Erythroblast (primary cell): ENCODE measurements at regions not wholly inside any gene's neighbourhood (a gene's known extent, or its start where the extent isn't known, plus 50 kb on each side); places are given as distances from the start of the nearest gene placed in this dataset.

ENCODE experiments used
- DNase-seq, 2 experiments: peaks; one replicate each; lab custom pipeline; 2025; lab: John Stamatoyannopoulos, UW
- GATA1 ChIP-seq: IDR thresholded peaks from 2 replicates; pipeline ENCODE4 v1.6.1; 2011; ENCODE audit warnings: low read depth, mild to moderate bottlenecking, control low read depth, low read length, moderate library complexity
- POLR2A ChIP-seq: IDR thresholded peaks from 2 replicates; pipeline ENCODE4 v1.6.1; 2011; ENCODE audit warnings: mild to moderate bottlenecking, low read length

- DNase-seq: no peak
- no peak for TF ChIP-seq POLR2A
- no peak for TF ChIP-seq GATA1
Measured at GRCh38 chr2:156088587-156088986, 243.9 kb downstream of the NR4A2 start.

GRCh38 chr2:156087875-156088274 lies 244.6 kb downstream of the NR4A2 start:
- TF ChIP-seq GATA1: no peak
- no peak for DNase-seq

GRCh38 chr2:156083763-156084493 lies 248.6 kb downstream of the NR4A2 start:
- DNase-seq: no peak
- no peak for TF ChIP-seq POLR2A
- TF ChIP-seq GATA1: no peak

- TF ChIP-seq GATA1: no peak
- TF ChIP-seq POLR2A: no peak
Measured at GRCh38 chr2:156079845-156080244, 252.7 kb downstream of the NR4A2 start.

GRCh38 chr2:156077041-156077742 lies 255.3 kb downstream of the NR4A2 start:
- DNase-seq: no peak
- TF ChIP-seq GATA1 (no peak), POLR2A (no peak)

More at GRCh38 chr2:156079845-156080244, 252.7 kb downstream of the NR4A2 start:
- DNase-seq: no peak

GRCh38 chr2:156065912-156066311 lies 266.6 kb downstream of the NR4A2 start:
- TF ChIP-seq GATA1 (no peak), POLR2A (no peak)
- peak; percentile 5 to 34 for DNase-seq

- no peak for DNase-seq
- no peak for TF ChIP-seq POLR2A
Measured at GRCh38 chr2:156064540-156064939, 268.0 kb downstream of the NR4A2 start.

GRCh38 chr2:156057647-156058046 lies 274.9 kb downstream of the NR4A2 start:
- TF ChIP-seq GATA1: no peak
- no peak for TF ChIP-seq POLR2A
- no peak for DNase-seq

- DNase-seq: no peak
- no peak for TF ChIP-seq POLR2A
Measured at GRCh38 chr2:156054983-156055382, 277.5 kb downstream of the NR4A2 start.

GRCh38 chr2:156046900-156047299 lies 285.6 kb downstream of the NR4A2 start:
- no peak for DNase-seq
- no peak for TF ChIP-seq POLR2A
- no peak for TF ChIP-seq GATA1

DNA sequence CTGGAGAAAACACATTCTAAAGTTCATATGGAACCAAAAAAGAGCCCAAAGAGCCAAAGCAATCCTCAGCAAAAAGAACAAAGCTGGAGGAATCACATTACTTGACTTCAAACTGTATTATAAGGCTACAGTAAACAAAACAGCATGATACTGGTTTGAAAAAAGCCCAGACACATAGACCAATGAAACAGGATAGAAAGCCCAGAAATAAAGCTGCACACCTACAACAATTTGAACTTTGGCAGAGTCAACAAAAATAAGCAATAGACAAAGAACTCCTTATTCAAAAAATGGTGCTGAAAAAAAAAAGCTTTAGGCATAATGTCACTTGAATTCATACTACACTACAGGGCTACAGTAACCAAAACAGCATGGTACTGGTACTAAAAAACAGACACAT lies 289.6 kb downstream of the NR4A2 start:
- TF ChIP-seq POLR2A: no peak
- TF ChIP-seq GATA1: no peak
- no peak for DNase-seq

DNA sequence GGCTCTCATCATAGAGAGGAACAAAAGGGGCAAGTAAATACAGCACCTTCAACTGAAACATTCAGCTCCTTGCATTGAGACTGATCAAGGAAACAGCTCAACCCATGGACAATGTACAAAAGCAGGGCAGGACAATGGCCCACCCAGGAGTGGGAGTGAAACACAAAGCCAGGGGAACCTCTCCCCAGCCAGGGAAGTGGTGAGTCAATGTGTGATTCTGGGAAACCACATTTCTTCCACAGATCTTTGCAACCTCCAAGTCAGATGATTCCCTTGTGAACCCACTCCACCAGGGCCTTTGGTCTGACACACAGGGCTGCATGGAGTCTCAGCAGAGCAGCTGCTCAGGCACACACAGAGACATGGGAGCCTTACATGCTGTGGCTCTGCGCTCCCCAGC lies 294.5 kb downstream of the NR4A2 start:
- TF ChIP-seq GATA1: no peak
- no peak for TF ChIP-seq POLR2A
- no peak for DNase-seq

DNA sequence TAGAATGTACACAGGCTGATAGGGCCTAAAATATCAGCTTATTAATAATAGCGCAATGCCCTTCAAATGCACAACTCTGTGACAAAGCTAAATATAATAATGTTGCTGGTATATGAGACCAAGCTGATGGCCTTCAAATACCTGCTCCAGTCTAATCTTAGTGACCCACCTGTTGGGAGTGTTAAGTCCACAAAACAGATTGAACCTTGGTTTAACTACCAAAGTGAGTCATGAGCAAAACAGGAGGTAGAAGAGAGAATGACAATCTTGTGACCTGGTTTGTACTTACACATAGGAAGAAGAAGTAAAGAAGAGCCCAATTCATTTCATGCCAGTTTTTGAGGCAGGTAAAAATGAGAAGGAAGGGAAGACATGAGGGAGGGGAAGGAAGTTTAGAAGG lies 295.0 kb downstream of the NR4A2 start:
- TF ChIP-seq POLR2A: no peak
- TF ChIP-seq GATA1: no peak
- DNase-seq: no peak

DNA sequence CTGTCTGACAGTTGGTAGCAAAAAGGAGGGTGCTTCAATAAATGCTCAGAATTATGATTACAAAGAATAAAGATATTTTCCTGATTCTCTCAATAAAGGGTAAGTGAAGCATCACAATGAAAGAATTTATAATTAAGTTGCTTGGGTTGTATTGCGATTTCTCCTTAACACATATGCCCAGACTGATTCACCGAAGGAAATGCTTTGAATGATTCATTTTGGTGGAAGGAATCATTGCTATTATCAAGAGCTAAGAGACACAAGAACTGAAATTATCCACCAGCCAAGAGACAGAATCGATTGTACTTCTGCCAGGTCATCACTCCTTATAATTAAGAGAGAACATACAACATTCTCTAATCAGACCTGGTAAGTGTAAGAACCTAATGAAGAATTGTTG lies 301.4 kb downstream of the NR4A2 start:
- TF ChIP-seq POLR2A: no peak
- no peak for TF ChIP-seq GATA1
- no peak for DNase-seq
